ENCODE measurements at regions not wholly inside any gene's neighbourhood (a gene's known extent, or its start where the extent isn't known, plus 50 kb on each side); places are given as distances from the start of the nearest gene placed in this dataset.

DNA sequence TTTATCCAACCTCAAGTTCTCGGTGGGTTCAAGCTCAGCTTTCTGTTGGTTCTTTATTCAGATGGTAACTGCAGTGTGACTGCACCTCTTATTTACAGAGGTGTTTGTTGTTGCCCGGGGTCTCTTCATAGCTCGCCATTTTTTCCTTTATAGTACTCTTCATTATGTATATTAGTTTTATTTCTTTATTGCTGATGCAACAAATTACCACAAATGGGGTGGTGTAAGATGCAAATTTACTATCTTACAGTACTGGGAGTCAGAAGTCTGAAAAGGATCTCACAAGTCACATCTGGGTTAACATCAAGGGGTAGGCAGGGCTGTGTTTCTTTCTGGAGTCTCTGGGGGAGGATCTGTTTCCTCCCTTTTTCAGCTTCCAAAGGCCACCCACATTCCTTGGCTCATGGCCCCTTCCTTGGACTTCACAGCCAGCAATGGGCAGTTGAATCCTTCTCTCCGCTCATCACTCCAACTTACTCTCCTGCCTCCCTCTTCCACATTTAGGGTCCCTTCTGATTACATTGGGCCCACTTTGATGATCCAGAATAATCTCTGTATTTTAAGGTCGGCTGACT lies 241.2 kb downstream of the HAPSTR1 start:
- H3K9me3 ChIP-seq, result peaks cover 0 to 5% of the 10 kb centered on the region in 2 donors
- H3K4me3 ChIP-seq, result no peak overlapping the region
- TF ChIP-seq, protein P1, sequence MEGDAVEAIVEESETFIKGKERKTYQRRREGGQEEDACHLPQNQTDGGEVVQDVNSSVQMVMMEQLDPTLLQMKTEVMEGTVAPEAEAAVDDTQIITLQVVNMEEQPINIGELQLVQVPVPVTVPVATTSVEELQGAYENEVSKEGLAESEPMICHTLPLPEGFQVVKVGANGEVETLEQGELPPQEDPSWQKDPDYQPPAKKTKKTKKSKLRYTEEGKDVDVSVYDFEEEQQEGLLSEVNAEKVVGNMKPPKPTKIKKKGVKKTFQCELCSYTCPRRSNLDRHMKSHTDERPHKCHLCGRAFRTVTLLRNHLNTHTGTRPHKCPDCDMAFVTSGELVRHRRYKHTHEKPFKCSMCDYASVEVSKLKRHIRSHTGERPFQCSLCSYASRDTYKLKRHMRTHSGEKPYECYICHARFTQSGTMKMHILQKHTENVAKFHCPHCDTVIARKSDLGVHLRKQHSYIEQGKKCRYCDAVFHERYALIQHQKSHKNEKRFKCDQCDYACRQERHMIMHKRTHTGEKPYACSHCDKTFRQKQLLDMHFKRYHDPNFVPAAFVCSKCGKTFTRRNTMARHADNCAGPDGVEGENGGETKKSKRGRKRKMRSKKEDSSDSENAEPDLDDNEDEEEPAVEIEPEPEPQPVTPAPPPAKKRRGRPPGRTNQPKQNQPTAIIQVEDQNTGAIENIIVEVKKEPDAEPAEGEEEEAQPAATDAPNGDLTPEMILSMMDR (IDR thresholded peaks at IDR 0.05), result no peak
- H3K4me1 ChIP-seq, result no peaks in the 10 kb centered on the region
- no peak overlapping the region for H3K27ac ChIP-seq
- H3K36me3 ChIP-seq, result no peaks in the 10 kb centered on the region
- DNase-seq (ENCODE audit: low spot score), result no peak
- no peaks in the 10 kb centered on the region for H3K27me3 ChIP-seq

DNA sequence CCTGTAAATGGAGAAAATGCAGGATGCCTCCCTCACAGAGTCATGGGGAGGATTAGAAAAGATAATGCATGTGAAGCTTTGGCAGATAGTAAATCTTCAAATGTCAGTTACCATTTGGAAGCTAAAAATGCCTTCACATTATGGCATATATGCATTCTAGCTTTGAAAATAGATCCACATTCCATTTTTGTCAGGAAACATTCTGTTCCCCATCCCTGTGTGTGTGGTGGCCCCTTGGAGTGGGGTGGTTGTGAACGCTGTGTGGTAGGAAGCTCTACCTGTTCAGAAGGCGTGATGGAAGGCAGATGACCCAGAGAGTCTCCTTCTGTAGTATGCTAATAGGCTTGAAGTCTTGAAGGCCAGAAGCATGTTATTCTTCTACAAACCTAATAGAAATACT lies 242.0 kb downstream of the HAPSTR1 start:
- TF ChIP-seq, protein P1 (IDR thresholded peaks at IDR 0.05), result no peak
- Histone ChIP-seq H3K36me3 (no peaks in the 10 kb centered on the region), H3K9me3 (peaks cover 0 to 5% of the 10 kb centered on the region in 2 donors), H3K4me1 (no peaks in the 10 kb centered on the region), H3K27ac (no peak overlapping the region), H3K27me3 (no peaks in the 10 kb centered on the region), H3K4me3 (no peak overlapping the region)
- no peak for DNase-seq (ENCODE audit: low spot score)

DNA sequence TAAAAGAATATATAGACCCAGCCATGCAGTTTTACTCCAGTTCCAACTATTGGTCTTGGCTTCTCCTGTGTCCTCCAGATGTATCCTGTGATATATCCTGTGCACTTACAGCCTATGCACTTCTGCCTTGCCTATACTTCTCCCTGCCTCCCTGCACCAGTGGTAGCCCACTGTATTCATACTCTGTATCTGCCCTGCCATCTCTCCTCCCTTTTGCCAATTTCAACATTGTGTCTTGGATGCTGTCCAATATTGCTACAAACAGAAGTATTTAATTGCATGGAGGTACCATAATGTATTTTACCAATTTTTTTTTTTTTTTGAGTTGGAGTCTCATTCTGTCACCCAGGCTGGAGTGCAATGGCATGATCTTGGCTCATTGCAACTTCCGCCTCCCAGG lies 242.7 kb downstream of the HAPSTR1 start:
- Histone ChIP-seq H3K4me3 (no peak overlapping the region), H3K27me3 (no peaks in the 10 kb centered on the region), H3K36me3 (no peaks in the 10 kb centered on the region), H3K27ac (no peak overlapping the region), H3K4me1 (no peaks in the 10 kb centered on the region), H3K9me3 (peaks cover 0 to 5% of the 10 kb centered on the region in 2 donors)
- no peak for DNase-seq (ENCODE audit: low spot score)
- TF ChIP-seq, protein P1 (IDR thresholded peaks at IDR 0.05), result no peak

DNA sequence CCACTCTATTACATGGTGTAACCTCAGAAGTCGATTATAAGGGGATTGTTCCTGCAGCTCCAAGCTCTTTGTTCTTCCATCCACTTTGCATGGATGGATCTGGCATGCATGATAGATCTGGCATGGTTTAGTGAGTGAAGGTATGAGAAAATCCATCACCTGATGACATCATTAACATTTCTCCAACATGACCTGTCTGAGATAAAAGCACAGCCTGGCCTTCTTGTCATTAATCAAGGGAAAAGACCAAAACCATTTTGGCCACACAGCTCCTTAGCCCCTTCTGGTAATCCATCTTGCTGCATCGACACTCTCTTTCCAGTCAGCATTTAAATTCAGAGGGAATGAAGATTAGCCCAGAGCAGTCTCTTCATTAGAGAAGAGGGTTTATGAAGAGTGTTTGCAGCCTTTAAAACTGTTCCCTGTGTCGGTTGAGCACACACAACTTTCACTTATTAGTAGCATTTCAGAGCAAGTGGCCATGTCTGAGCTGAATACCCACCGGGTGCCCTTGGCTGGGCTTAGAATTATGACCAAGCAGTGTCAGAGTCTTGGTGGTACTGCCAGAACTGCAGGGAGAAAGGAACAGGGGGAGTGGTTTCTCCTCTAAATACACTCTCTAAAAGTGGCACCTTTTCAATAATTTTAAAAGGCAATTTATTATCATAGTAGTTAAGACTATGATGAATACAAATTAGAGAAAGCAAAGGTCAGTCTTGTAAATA lies 246.0 kb downstream of the HAPSTR1 start:
- Histone ChIP-seq H3K27ac (no peak overlapping the region), H3K36me3 (no peaks in the 10 kb centered on the region), H3K4me3 (no peak overlapping the region), H3K27me3 (no peaks in the 10 kb centered on the region), H3K9me3 (peaks cover 0 to 4% of the 10 kb centered on the region in 2 donors), H3K4me1 (no peaks in the 10 kb centered on the region)
- no peak for DNase-seq (ENCODE audit: low spot score)
- TF ChIP-seq, protein P1 (IDR thresholded peaks at IDR 0.05), result no peak

DNA sequence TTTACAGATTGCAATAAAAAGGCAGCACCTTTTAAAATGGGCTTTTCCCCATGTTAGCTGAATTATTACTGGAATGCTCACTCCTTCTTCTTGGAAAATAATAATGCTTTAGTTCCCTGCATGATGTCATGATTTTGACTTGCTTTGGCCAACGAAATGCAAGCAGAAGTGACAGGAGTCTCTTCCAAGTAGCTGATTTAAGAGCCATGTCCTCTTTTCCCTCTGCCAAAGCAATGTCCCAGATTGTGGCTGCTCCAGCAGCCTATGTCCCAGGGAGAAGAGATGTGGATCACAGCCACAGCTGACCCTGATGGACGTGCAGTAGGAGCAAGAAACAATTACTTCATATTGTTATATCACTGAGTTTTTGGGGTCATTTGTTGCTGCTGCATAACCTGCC lies 246.6 kb downstream of the HAPSTR1 start:
- DNase-seq (ENCODE audit: low spot score), result no peak
- Histone ChIP-seq H3K4me3 (no peak overlapping the region), H3K9me3 (no peaks in the 10 kb centered on the region), H3K27me3 (no peaks in the 10 kb centered on the region), H3K4me1 (no peaks in the 10 kb centered on the region), H3K27ac (no peak overlapping the region), H3K36me3 (no peaks in the 10 kb centered on the region)
- TF ChIP-seq, protein P1 (IDR thresholded peaks at IDR 0.05), result no peak

Measured in right atrium auricular region (tissue), 2 donors.